ENCODE measurements at regions not wholly inside any gene's neighbourhood (a gene's known extent, or its start where the extent isn't known, plus 50 kb on each side); places are given as distances from the start of the nearest gene placed in this dataset.
"Not testable (repeated sequence)": the region's sequence is repeated elsewhere in the genome, so short reads cannot be mapped to it uniquely, and the experiment has no call there.

DNA sequence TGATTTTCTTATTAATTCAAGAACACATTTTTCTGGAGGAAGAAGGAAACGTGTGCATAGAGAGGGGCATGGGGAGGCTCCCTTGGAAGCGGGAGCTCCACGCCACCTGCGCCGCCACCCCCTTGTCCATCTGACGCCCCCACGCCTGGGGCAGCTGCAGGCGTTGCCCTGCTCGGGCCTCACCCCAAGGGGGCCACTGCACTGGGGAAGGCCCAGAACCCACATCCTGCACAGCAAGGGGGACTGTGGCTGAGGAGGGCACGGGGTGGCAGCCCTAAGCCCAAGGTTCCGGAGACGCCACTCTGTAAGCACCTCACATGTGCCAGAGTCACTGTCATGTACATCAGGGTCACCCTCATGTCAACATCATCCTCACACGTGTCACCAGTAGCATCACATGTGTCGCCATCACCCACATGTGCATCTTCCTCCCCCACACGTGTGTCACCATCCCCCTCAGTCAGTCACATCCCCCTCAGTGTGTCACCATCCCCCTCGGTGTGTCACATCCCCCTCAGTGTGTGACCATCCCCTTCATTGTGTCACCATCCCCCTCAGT lies 486.7 kb upstream of the SALL3 start:
- TF ChIP-seq, protein P1, sequence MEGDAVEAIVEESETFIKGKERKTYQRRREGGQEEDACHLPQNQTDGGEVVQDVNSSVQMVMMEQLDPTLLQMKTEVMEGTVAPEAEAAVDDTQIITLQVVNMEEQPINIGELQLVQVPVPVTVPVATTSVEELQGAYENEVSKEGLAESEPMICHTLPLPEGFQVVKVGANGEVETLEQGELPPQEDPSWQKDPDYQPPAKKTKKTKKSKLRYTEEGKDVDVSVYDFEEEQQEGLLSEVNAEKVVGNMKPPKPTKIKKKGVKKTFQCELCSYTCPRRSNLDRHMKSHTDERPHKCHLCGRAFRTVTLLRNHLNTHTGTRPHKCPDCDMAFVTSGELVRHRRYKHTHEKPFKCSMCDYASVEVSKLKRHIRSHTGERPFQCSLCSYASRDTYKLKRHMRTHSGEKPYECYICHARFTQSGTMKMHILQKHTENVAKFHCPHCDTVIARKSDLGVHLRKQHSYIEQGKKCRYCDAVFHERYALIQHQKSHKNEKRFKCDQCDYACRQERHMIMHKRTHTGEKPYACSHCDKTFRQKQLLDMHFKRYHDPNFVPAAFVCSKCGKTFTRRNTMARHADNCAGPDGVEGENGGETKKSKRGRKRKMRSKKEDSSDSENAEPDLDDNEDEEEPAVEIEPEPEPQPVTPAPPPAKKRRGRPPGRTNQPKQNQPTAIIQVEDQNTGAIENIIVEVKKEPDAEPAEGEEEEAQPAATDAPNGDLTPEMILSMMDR (conservative IDR thresholded peaks at IDR 0.05; ENCODE audit: low read depth, low read length): no peak
- no peak for TF ChIP-seq EZH2 (IDR thresholded peaks at IDR 0.05; ENCODE audit: borderline replicate concordance, low read depth, low read length, poor library complexity, severe bottlenecking)
- intact Hi-C loops (cut with micrococcal nuclease; ENCODE audit: unreplicated experiment): no loop called here
- no peak for DNase-seq (ENCODE audit: low spot score)
- Histone ChIP-seq H3K36me3 (ENCODE audit: insufficient read depth, low read length, poor library complexity, severe bottlenecking) (no peaks in the 10 kb centered on the region), H3K27me3 (replicated peaks; ENCODE audit: insufficient read depth, low read depth, low read length, poor library complexity) (no peaks in the 10 kb centered on the region), H3K9me3 (ENCODE audit: low read depth, low read length, poor library complexity, severe bottlenecking) (peaks cover 18% of the 10 kb centered on the region), H3K27ac (ENCODE audit: low read depth, low read length, poor library complexity, severe bottlenecking) (no peak overlapping the region), H3K4me3 (ENCODE audit: low read depth, low read length, poor library complexity, severe bottlenecking) (no peak overlapping the region), H3K4me1 (ENCODE audit: insufficient read depth, low read length, poor library complexity, severe bottlenecking) (no peaks in the 10 kb centered on the region)
- BruUV-seq (replicated peaks): no TSS peak
- ChIA-PET CTCF (no interaction called here), POLR2A (ENCODE audit: low non-redundant PET) (no interaction called here)

DNA sequence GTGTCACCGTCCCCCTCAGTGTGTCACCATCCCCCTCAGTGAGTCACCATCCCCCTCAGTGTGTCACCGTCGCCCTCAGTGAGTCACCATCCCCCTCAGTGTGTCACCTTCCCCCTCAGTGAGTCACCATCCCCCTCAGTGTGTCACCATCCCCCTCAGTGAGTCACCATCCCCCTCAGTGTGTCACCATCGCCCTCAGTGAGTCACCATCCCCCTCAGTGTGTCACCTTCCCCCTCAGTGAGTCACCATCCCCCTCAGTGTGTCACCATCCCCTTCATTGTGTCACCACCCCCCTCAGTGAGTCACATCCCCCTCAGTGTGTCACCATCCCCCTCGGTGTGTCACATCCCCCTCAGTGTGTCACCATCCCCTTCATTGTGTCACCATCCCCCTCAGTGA lies 486.1 kb upstream of the SALL3 start:
- H3K36me3 ChIP-seq (ENCODE audit: insufficient read depth, low read length, poor library complexity, severe bottlenecking); H3K27ac ChIP-seq (ENCODE audit: low read depth, low read length, poor library complexity, severe bottlenecking); intact Hi-C loops (cut with micrococcal nuclease; ENCODE audit: unreplicated experiment); H3K27me3 ChIP-seq (replicated peaks; ENCODE audit: insufficient read depth, low read depth, low read length, poor library complexity); POLR2A ChIA-PET (ENCODE audit: low non-redundant PET); DNase-seq (ENCODE audit: low spot score); H3K4me3 ChIP-seq (ENCODE audit: low read depth, low read length, poor library complexity, severe bottlenecking); CTCF ChIA-PET; BruUV-seq (replicated peaks); H3K4me1 ChIP-seq (ENCODE audit: insufficient read depth, low read length, poor library complexity, severe bottlenecking): not testable (repeated sequence)
- peaks cover 16% of the 10 kb centered on the region for H3K9me3 ChIP-seq (ENCODE audit: low read depth, low read length, poor library complexity, severe bottlenecking)

DNA sequence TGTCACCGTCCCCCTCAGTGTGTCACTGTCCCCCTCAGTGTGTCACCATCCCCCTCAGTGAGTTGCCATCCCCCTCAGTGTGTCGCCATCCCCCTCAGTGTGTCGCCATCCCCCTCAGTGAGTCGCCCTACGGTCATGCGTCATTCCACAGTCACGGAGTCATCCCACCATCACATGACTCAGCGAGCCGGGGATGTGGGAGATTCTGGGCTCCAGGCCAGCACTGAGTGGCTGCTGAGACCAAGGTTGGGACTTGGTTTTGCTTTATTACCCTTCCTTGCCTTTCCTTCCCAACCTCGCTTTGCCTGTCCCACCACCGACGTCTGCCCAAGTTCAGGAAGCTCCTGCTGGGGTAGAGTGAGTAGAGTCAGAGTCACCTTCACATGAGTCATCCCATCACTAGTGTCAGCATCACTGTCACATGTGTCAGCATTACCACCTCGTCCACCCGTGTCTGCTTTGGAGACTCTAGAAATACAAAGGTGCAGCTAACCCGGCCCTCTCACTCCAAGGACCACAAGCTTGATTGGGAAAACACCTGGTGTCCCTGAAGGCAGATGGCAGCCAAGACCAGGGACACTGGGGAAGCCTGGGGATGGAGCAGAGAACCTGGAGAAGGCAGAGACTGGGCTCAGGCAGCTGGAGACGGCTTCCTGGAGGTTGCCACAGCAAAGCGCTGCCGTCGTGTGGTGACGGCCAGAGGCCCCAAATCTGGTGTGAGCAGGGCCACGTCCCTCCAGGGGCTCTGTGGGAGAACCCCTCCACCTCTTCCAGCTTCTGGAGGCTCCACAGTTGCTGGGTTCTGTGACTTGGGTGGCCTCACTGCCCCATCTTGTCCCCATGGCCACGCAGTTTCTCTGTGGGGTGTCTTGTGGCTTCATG lies 485.2 kb upstream of the SALL3 start:
- ChIA-PET POLR2A (ENCODE audit: low non-redundant PET) (no interaction called here), CTCF (no interaction called here)
- no peak overlapping the region for H3K27ac ChIP-seq (ENCODE audit: low read depth, low read length, poor library complexity, severe bottlenecking)
- H3K4me1 ChIP-seq (ENCODE audit: insufficient read depth, low read length, poor library complexity, severe bottlenecking): no peaks in the 10 kb centered on the region
- DNase-seq (ENCODE audit: low spot score): no peak
- H3K36me3 ChIP-seq (ENCODE audit: insufficient read depth, low read length, poor library complexity, severe bottlenecking): no peaks in the 10 kb centered on the region
- H3K9me3 ChIP-seq (ENCODE audit: low read depth, low read length, poor library complexity, severe bottlenecking): peaks cover 11% of the 10 kb centered on the region
- no TSS peak for BruUV-seq (replicated peaks)
- intact Hi-C loops (cut with micrococcal nuclease; ENCODE audit: unreplicated experiment): no loop called here
- H3K27me3 ChIP-seq (replicated peaks; ENCODE audit: insufficient read depth, low read depth, low read length, poor library complexity): no peaks in the 10 kb centered on the region
- TF ChIP-seq, protein P1 (conservative IDR thresholded peaks at IDR 0.05; ENCODE audit: low read depth, low read length): no peak
- TF ChIP-seq EZH2 (IDR thresholded peaks at IDR 0.05; ENCODE audit: borderline replicate concordance, low read depth, low read length, poor library complexity, severe bottlenecking): no peak
- no peak overlapping the region for H3K4me3 ChIP-seq (ENCODE audit: low read depth, low read length, poor library complexity, severe bottlenecking)
